Cardiac muscle cell (in vitro differentiated cells and primary cell): ENCODE measurements at regions not wholly inside any gene's neighbourhood (a gene's known extent, or its start where the extent isn't known, plus 50 kb on each side); places are given as distances from the start of the nearest gene placed in this dataset.

Source experiments
- DNase-seq, 2 donors: peaks; one replicate each; pipeline versions ENCODE4 v3.0.0 to v3.0.0-alpha.2; 2010 to 2017; ENCODE audit warnings: low read depth in 1 of 2, low spot score in 1 of 2
- H3K27ac ChIP-seq: fragments of 200-600 bp; sonication (generic); 2 replicates; pipeline ENCODE4 v1.5.1; 2016
- H3K27me3 ChIP-seq: fragments of 200-600 bp; sonication (generic); 2 replicates; pipeline ENCODE4 v1.6.0; 2016; ENCODE audit warnings: control low read depth
- H3K36me3 ChIP-seq: fragments of 200-600 bp; sonication (generic); 2 replicates; pipeline ENCODE4 v1.5.1; 2016; ENCODE audit warnings: control low read depth
- H3K4me1 ChIP-seq: fragments of 200-600 bp; sonication (generic); 2 replicates; pipeline ENCODE4 v1.8.1; 2017; ENCODE audit warnings: low read depth, mild to moderate bottlenecking, mixed run types
- H3K4me3 ChIP-seq: fragments of 200-600 bp; sonication (generic); 2 replicates; pipeline ENCODE4 v1.5.1; 2016; ENCODE audit warnings: mild to moderate bottlenecking
- H3K9me3 ChIP-seq: fragments of 200-600 bp; sonication (generic); 2 replicates; pipeline ENCODE4 v1.5.1; 2017; ENCODE audit warnings: low read depth, mild to moderate bottlenecking, control low read depth
- CTCF ChIP-seq: IDR thresholded peaks from 2 replicates; pipeline ENCODE4 v1.5.1; 2012; ENCODE audit warnings: low read depth, mild to moderate bottlenecking, low read length

GRCh38 chr3:24881239-24881638 lies 386.6 kb upstream of the THRB start:
- no peak for DNase-seq
- H3K27ac ChIP-seq: no peak overlapping the region
- no peak for TF ChIP-seq CTCF
- H3K36me3 ChIP-seq: no peaks in the 10 kb centered on the region
- H3K4me1 ChIP-seq: no peaks in the 10 kb centered on the region
- H3K9me3 ChIP-seq: no peaks in the 10 kb centered on the region
- no peaks in the 10 kb centered on the region for H3K27me3 ChIP-seq
- no peak overlapping the region for H3K4me3 ChIP-seq

- Histone ChIP-seq H3K4me1 (no peaks in the 10 kb centered on the region), H3K4me3 (no peak overlapping the region), H3K9me3 (no peaks in the 10 kb centered on the region), H3K27me3 (no peaks in the 10 kb centered on the region), H3K36me3 (no peaks in the 10 kb centered on the region), H3K27ac (no peak overlapping the region)
- no peak for TF ChIP-seq CTCF
- no peak for DNase-seq
These were observed 391.9 kb upstream of the THRB start for GRCh38 chr3:24886501-24886900.

GRCh38 chr3:24890012-24890411 lies 395.4 kb upstream of the THRB start:
- no peaks in the 10 kb centered on the region for H3K36me3 ChIP-seq
- H3K4me1 ChIP-seq: no peaks in the 10 kb centered on the region
- no peaks in the 10 kb centered on the region for H3K27me3 ChIP-seq
- DNase-seq: no peak
- H3K9me3 ChIP-seq: no peaks in the 10 kb centered on the region
- H3K4me3 ChIP-seq: no peak overlapping the region
- no peak overlapping the region for H3K27ac ChIP-seq
- no peak for TF ChIP-seq CTCF

- Histone ChIP-seq H3K27ac (no peak overlapping the region), H3K36me3 (no peaks in the 10 kb centered on the region), H3K27me3 (no peaks in the 10 kb centered on the region), H3K4me3 (no peak overlapping the region), H3K4me1 (no peaks in the 10 kb centered on the region), H3K9me3 (no peaks in the 10 kb centered on the region)
- TF ChIP-seq CTCF: no peak
- DNase-seq: no peak
These were observed 404.7 kb upstream of the THRB start for GRCh38 chr3:24899373-24899772.

- H3K36me3 ChIP-seq: no peaks in the 10 kb centered on the region
- TF ChIP-seq CTCF: no peak
- H3K4me1 ChIP-seq: no peaks in the 10 kb centered on the region
- H3K9me3 ChIP-seq: no peaks in the 10 kb centered on the region
- DNase-seq: no peak
- no peak overlapping the region for H3K27ac ChIP-seq
- no peak overlapping the region for H3K4me3 ChIP-seq
- no peaks in the 10 kb centered on the region for H3K27me3 ChIP-seq
These were observed 405.4 kb upstream of the THRB start for GRCh38 chr3:24899901-24900603.
